GM19455 (cell line): ENCODE measurements at regions not wholly inside any gene's neighbourhood (a gene's known extent, or its start where the extent isn't known, plus 50 kb on each side); places are given as distances from the start of the nearest gene placed in this dataset.
"Not testable (repeated sequence)": the region's sequence is repeated elsewhere in the genome, so short reads cannot be mapped to it uniquely, and the experiment has no call there.

Experiments used
- ATAC-seq: cut with Tn5 transposase; IDR thresholded peaks from one replicate; pipeline ENCODE4 v1.9.1; 2021; ENCODE audit not compliant: unreplicated experiment

- no peak for ATAC-seq
These were observed 154.1 kb downstream of the SH3BP4 start for GRCh38 chr2:235105821-235106359.

GRCh38 chr2:235106874-235107639 lies 155.2 kb downstream of the SH3BP4 start:
- no peak for ATAC-seq

- ATAC-seq = no peak
These were observed 155.8 kb downstream of the SH3BP4 start for GRCh38 chr2:235107640-235107951.

GRCh38 chr2:235109561-235109960 lies 157.7 kb downstream of the SH3BP4 start:
- not testable (repeated sequence) for ATAC-seq

- ATAC-seq = no peak
These were observed 160.5 kb downstream of the SH3BP4 start for GRCh38 chr2:235112365-235112764.

GRCh38 chr2:235113854-235114253 lies 162.0 kb downstream of the SH3BP4 start:
- no peak for ATAC-seq

GRCh38 chr2:235114286-235114685 lies 162.5 kb downstream of the SH3BP4 start:
- ATAC-seq = no peak

GRCh38 chr2:235115521-235115920 lies 163.7 kb downstream of the SH3BP4 start:
- ATAC-seq = no peak

- ATAC-seq = no peak
These were observed 165.2 kb downstream of the SH3BP4 start for GRCh38 chr2:235116885-235117492.

GRCh38 chr2:235126768-235127167 lies 175.0 kb downstream of the SH3BP4 start:
- ATAC-seq = no peak

GRCh38 chr2:235127931-235128330 lies 176.1 kb downstream of the SH3BP4 start:
- ATAC-seq = no peak

GRCh38 chr2:235129850-235130249 lies 178.0 kb downstream of the SH3BP4 start:
- no peak for ATAC-seq

- no peak for ATAC-seq
These were observed 179.8 kb downstream of the SH3BP4 start for GRCh38 chr2:235131334-235132305.

- ATAC-seq = no peak
These were observed 180.8 kb downstream of the SH3BP4 start for GRCh38 chr2:235132651-235133050.

GRCh38 chr2:235133837-235134236 lies 182.0 kb downstream of the SH3BP4 start:
- ATAC-seq = no peak

- no peak for ATAC-seq
These were observed 182.6 kb downstream of the SH3BP4 start for GRCh38 chr2:235134420-235134819.

- ATAC-seq = no peak
These were observed 183.6 kb downstream of the SH3BP4 start for GRCh38 chr2:235135195-235135965.

- ATAC-seq = no peak
These were observed 184.3 kb downstream of the SH3BP4 start for GRCh38 chr2:235135990-235136561.

- ATAC-seq = no peak
These were observed 186.5 kb downstream of the SH3BP4 start for GRCh38 chr2:235138339-235138738.
